ENCODE measurements at regions not wholly inside any gene's neighbourhood (a gene's known extent, or its start where the extent isn't known, plus 50 kb on each side); places are given as distances from the start of the nearest gene placed in this dataset.

GRCh38 chr11:40037005-40037404 lies 1422.4 kb downstream of the LRRC4C start:
- no peak overlapping the region for H3K4me3 ChIP-seq
- peaks cover 0 to 6% (median 0%) of the 10 kb centered on the region in 12 donors for H3K9me3 ChIP-seq
- ATAC-seq (peak in 1 of 4 donors; percentile 65), DNase-seq (no peak)
- H3K4me1 ChIP-seq: no peaks in the 10 kb centered on the region
- no peaks in the 10 kb centered on the region for H3K36me3 ChIP-seq
- WGBS, 4 donors: 14 to 30% (median 16%) methylated on average over 2 of the region's 2 CpGs
- no peak for TF ChIP-seq POLR2A (IDR thresholded peaks at IDR 0.05)
- no peak for TF ChIP-seq CTCF (IDR thresholded peaks at IDR 0.05)
- no peaks in the 10 kb centered on the region for H3K27me3 ChIP-seq
- no peak overlapping the region for H3K27ac ChIP-seq
- intact Hi-C loops (cut with DNase I): no loop called here

GRCh38 chr11:40032331-40032730 lies 1427.1 kb downstream of the LRRC4C start:
- no peaks in the 10 kb centered on the region for H3K4me1 ChIP-seq
- H3K36me3 ChIP-seq: no peaks in the 10 kb centered on the region
- H3K4me3 ChIP-seq: no peak overlapping the region
- H3K9me3 ChIP-seq: peaks cover 0 to 10% (median 0%) of the 10 kb centered on the region in 12 donors
- WGBS, 4 donors: 58 to 67% (median 65%) methylated on average over 3 of the region's 3 CpGs
- ATAC-seq (no peak), DNase-seq (no peak)
- intact Hi-C loops (cut with DNase I): no loop called here
- no peak overlapping the region for H3K27ac ChIP-seq
- no peaks in the 10 kb centered on the region for H3K27me3 ChIP-seq
- TF ChIP-seq CTCF (IDR thresholded peaks at IDR 0.05) (no peak), POLR2A (IDR thresholded peaks at IDR 0.05) (no peak)

GRCh38 chr11:40030867-40031266 lies 1428.6 kb downstream of the LRRC4C start:
- ATAC-seq (no peak), DNase-seq (no peak)
- Histone ChIP-seq H3K4me1 (no peaks in the 10 kb centered on the region), H3K36me3 (no peaks in the 10 kb centered on the region), H3K4me3 (no peak overlapping the region), H3K27ac (no peak overlapping the region), H3K9me3 (peaks cover 0 to 10% (median 0%) of the 10 kb centered on the region in 12 donors), H3K27me3 (no peaks in the 10 kb centered on the region)
- TF ChIP-seq CTCF (IDR thresholded peaks at IDR 0.05) (no peak), POLR2A (IDR thresholded peaks at IDR 0.05) (no peak)
- intact Hi-C loops (cut with DNase I): no loop called here
- 30 to 43% (median 39%) methylated on average over 2 of the region's 2 CpGs for WGBS, 4 donors

GRCh38 chr11:40029391-40029790 lies 1430.1 kb downstream of the LRRC4C start:
- no peaks in the 10 kb centered on the region for H3K36me3 ChIP-seq
- DNase-seq: no peak
- intact Hi-C loops (cut with DNase I): no loop called here
- no peak for ATAC-seq
- H3K4me3 ChIP-seq: no peak overlapping the region
- no peaks in the 10 kb centered on the region for H3K27me3 ChIP-seq
- 70 to 79% (median 76%) methylated on average over 13 of the region's 13 CpGs for WGBS, 4 donors
- no peak for TF ChIP-seq CTCF (IDR thresholded peaks at IDR 0.05)
- no peak for TF ChIP-seq POLR2A (IDR thresholded peaks at IDR 0.05)
- H3K9me3 ChIP-seq: peaks cover 0 to 10% (median 0%) of the 10 kb centered on the region in 12 donors
- no peaks in the 10 kb centered on the region for H3K4me1 ChIP-seq
- H3K27ac ChIP-seq: no peak overlapping the region
